ENCODE measurements at regions not wholly inside any gene's neighbourhood (a gene's known extent, or its start where the extent isn't known, plus 50 kb on each side); places are given as distances from the start of the nearest gene placed in this dataset.

GRCh38 chr7:138257459-138258196, 181.4 kb downstream of the AKR1D1 start:
- DNase-seq (ENCODE audit: low read depth): no peak

GRCh38 chr7:138258197-138258559, 181.9 kb downstream of the AKR1D1 start:
- no peak for DNase-seq (ENCODE audit: low read depth)

- no peak for DNase-seq (ENCODE audit: low read depth)
Observed at GRCh38 chr7:138259675-138260074, 183.4 kb downstream of the AKR1D1 start.

- no peak for DNase-seq (ENCODE audit: low read depth)
Observed at GRCh38 chr7:138267934-138268333, 191.7 kb downstream of the AKR1D1 start.

- no peak for DNase-seq (ENCODE audit: low read depth)
Observed at GRCh38 chr7:138276891-138277290, 183.2 kb upstream of the TRIM24 start.

GRCh38 chr7:138278601-138279000, 181.5 kb upstream of the TRIM24 start:
- no peak for DNase-seq (ENCODE audit: low read depth)

- no peak for DNase-seq (ENCODE audit: low read depth)
Observed at GRCh38 chr7:138282997-138283396, 177.1 kb upstream of the TRIM24 start.

- DNase-seq (ENCODE audit: low read depth): no peak
Observed at GRCh38 chr7:138285129-138285528, 174.9 kb upstream of the TRIM24 start.

- no peak for DNase-seq (ENCODE audit: low read depth)
Observed at GRCh38 chr7:138286846-138287245, 173.2 kb upstream of the TRIM24 start.

GRCh38 chr7:138287549-138287948, 172.5 kb upstream of the TRIM24 start:
- no peak for DNase-seq (ENCODE audit: low read depth)

- no peak for DNase-seq (ENCODE audit: low read depth)
Observed at GRCh38 chr7:138289082-138289481, 171.0 kb upstream of the TRIM24 start.

GRCh38 chr7:138289864-138290263, 170.2 kb upstream of the TRIM24 start:
- DNase-seq (ENCODE audit: low read depth): no peak

- no peak for DNase-seq (ENCODE audit: low read depth)
Observed at GRCh38 chr7:138292951-138293350, 167.1 kb upstream of the TRIM24 start.

GRCh38 chr7:138295049-138295637, 164.9 kb upstream of the TRIM24 start:
- DNase-seq (ENCODE audit: low read depth): no peak

GRCh38 chr7:138297526-138297925, 162.5 kb upstream of the TRIM24 start:
- DNase-seq (ENCODE audit: low read depth): no peak

- no peak for DNase-seq (ENCODE audit: low read depth)
Observed at GRCh38 chr7:138299066-138299465, 161.0 kb upstream of the TRIM24 start.

- no peak for DNase-seq (ENCODE audit: low read depth)
Observed at GRCh38 chr7:138303230-138304070, 156.6 kb upstream of the TRIM24 start.

GRCh38 chr7:138304071-138304320, 156.1 kb upstream of the TRIM24 start:
- DNase-seq (ENCODE audit: low read depth): no peak

- DNase-seq (ENCODE audit: low read depth): no peak
Observed at GRCh38 chr7:138307633-138308032, 152.4 kb upstream of the TRIM24 start.

GRCh38 chr7:138308136-138308535, 151.9 kb upstream of the TRIM24 start:
- no peak for DNase-seq (ENCODE audit: low read depth)

GRCh38 chr7:138309186-138309585, 150.9 kb upstream of the TRIM24 start:
- no peak for DNase-seq (ENCODE audit: low read depth)

GRCh38 chr7:138313829-138314178, 146.3 kb upstream of the TRIM24 start:
- DNase-seq (ENCODE audit: low read depth): no peak

GRCh38 chr7:138316421-138317043, 143.5 kb upstream of the TRIM24 start:
- DNase-seq (ENCODE audit: low read depth): no peak
